AML-193 (cell line): ENCODE measurements at regions not wholly inside any gene's neighbourhood (a gene's known extent, or its start where the extent isn't known, plus 50 kb on each side); places are given as distances from the start of the nearest gene placed in this dataset.
"Not testable (repeated sequence)": the region's sequence is repeated elsewhere in the genome, so short reads cannot be mapped to it uniquely, and the experiment has no call there.

Source experiments
- DNase-seq, 2 experiments: peaks; one replicate each; lab custom pipeline; 2025; lab: John Stamatoyannopoulos, UW

DNA sequence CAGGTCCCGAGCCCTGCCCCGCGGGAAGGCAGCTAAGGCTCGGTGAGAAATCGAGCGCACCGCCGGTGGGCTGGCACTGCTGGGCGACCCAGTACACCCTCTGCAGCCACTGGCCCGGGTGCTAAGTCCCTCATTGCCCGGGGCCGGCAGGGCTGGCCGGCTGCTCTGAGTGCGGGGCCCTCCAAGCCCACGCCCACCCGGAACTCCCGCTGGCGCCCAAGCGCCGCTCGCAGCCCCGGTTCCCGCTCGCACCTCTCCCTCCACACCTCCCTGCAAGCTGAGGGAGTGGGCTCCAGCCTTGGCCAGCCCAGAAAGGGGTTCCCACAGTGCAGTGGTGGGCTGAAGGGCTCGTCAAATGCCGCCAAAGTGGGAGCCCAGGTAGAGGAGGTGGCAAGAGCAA, 63.2 kb upstream of the IER3 start:
- DNase-seq, result not testable (repeated sequence)

DNA sequence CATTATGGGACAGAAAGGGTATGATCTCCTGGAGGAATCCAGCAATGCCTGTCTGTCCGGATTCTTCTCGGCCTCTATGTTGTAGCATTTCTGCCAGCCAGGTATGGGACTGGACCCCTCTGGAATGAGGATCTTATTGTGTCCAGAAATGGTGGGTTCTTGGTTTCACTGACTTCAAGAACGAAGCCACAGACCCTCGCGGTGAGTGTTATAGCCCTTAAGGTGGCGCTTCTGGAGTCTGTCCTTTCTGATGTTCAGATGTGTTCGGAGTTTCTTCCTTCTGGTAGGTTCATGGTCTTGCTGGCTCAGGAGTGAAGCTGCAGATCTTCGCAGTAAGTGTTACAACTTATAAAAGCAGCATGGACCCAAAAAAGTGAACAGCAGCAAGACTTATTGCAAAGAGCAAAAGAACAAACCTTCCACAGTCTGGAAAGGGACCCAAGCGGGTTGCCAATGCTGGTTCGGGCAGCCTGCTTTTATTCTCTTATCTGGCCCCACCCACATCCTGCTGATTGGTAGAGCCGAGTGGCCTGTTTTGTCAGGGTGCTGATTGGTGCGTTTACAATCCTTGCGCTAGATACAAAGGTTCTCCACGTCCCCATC, 62.3 kb upstream of the IER3 start:
- DNase-seq, result no peak

DNA sequence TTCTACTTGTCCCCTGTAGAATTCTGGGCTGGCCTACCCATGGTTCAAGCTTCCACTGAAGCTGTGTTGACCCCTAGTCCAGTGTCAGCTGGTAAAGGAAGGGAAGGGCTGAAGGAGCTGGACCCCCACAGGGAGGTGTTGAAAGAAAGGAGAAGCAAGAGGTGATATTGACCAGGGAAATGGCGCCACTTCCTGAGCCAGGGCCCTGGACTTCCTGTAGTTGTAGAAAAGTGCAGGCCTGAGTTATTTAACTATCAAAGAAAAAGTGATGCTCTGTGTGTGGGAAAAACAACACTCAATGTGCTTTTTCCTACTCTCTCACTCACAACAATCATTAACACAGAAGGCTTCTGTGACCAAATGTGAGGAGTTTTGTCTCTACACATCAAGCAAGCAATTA, 60.0 kb upstream of the IER3 start:
- peak in 1 of 2 experiments; percentile 12 for DNase-seq

DNA sequence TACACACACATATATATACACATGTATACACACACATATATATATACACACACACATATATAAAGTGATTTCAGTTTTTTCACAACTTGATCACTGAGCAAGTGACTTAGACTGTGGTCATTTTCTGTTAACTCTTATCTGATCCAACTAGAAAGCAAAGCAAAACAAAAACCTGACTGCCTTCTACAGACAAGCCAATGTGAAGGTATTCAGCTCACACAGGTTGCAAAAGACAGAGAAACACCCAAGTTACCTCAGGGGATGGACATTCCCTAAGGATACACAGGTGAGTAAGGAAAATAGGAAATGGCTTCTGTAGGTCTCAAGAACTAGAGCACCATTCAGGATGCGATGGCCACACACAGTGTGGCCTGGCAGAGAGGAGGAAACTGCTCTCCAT, 58.4 kb upstream of the IER3 start:
- no peak for DNase-seq

DNA sequence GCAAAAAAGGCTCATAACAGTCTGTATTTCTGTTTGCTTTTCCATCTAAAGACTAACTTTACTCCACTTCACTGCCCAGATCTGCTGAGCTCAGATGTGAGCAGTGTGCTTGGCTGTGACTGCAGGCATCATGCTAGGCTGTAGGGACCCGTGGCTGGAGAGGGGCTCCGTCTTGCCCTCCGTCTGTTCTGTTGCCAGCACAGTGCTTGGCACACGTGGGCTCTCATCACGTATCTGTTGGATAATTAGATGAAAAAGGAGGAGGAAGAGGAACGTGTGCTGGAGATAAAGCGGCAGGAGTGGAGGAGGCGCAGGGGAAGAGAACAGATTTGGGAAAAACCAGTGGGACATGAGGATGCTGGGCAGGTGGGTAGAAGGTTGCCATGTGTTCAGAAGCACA, 57.6 kb upstream of the IER3 start:
- no peak for DNase-seq

DNA sequence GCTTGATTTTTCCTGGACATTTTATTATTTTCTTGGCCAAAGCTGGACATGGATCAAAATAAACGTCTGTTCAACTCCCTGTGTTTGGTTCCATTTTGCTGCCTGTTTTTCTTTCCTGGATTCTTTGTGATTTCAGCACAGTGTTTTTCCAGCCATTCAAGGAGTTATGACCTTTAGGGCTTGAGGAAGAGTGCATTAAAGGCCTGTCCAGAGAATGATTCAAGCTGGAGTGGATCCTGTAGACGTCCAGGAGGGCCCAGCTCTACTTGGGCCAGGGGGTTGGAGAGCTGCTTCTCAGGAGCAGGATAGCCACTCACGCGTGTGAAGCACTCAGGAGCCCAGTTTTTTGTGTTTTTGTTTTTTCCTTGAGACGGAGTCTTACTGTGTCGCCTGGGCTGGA, 56.5 kb upstream of the IER3 start:
- DNase-seq, result no peak

DNA sequence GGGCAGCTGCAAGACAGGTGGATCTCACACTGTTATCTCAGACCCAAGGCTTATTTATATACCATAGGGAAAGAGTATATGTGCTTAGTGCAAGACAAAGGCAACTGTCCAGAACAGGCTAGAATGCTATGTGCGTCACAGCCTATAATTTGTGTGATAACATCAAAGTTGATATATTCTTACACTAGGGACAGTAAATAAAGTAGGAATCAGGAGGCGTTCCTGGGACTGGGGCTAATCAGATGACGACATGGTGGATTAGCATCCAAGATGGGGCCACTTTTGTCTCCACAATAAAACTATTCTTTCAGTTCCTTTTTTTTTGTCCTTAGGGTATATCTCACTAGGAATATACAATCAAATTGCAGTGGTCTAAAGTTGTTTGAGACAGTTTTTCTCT, 54.9 kb upstream of the IER3 start:
- DNase-seq, result no peak

DNA sequence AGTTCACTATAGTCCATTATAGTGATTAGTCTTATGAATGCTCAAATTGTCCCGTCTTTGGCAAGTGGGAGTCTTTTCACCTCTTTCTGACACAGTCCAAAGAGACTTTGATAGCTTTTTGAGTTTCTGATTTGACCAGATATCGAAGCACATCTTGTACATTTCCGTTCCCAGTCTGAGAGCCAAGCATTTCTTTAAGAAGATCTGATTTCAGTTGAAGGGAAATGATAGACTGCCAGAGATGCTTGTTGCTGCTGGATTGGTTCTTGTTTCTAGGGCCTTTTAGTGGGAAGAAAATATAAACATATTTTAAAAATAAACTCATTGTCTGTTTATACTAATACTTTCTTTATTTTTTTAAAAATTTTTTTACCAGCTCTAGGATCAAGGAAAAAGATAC, 54.1 kb upstream of the IER3 start:
- DNase-seq, result no peak

DNA sequence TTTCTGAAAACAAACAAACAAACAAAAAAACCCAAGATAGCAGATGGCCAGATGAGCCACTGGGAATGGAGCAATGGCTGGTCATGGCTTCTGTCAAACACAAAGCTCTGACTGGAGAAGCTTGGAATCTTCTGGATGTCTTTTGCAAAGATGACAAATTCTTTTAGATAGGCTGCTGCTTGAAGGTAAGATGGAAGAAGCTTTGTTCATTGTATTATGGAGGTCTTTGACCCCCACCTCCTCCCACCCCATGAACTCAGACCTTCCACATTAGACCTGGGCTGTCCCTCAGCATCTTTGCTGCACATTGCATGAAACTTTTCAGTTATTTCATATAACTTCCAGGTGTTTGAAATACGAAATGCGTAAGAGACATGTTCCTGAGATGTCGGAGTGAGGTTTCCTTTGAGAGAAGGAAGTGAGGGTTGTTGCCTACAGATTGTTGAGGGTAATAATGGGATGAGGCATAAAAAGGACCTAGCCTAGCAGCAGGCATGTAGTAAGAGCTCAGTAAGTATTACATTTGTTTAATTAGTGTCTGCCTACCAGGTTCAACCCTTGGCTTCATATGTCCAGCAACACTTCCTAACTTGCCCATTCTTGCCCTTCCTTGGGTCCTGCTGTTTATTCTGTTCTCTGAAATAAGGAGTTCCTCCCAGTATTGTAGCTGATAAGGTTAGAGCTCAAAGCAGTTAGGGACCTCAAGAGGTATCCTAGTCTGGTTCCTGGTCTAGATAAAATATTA, 51.4 kb upstream of the IER3 start:
- no peak for DNase-seq
